ENCODE measurements at regions not wholly inside any gene's neighbourhood (a gene's known extent, or its start where the extent isn't known, plus 50 kb on each side); places are given as distances from the start of the nearest gene placed in this dataset.
A peak's percentile ranks its signal among the peaks of the same experiment; 100 is the strongest.

- peak in 1 of 2 donors; percentile 6 for DNase-seq (ENCODE audit: low read depth in 2 of 2)
- Histone ChIP-seq H3K9me3 (ENCODE audit: control insufficient read depth, insufficient read depth, low read depth, low read length) (no peaks in the 10 kb centered on the region), H3K4me2 (ENCODE audit: extremely low read depth, insufficient read depth, low read length) (no peak overlapping the region), H3K27me3 (ENCODE audit: control insufficient read depth, insufficient read depth, low read length) (no peaks in the 10 kb centered on the region), H3K4me3 (replicated peaks in 1 of 4; ENCODE audit: control extremely low read depth in 1 of 4, insufficient read depth in 1 of 4, low read depth in 3 of 4, low read length in 4 of 4) (no peak overlapping the region), H3K36me3 (ENCODE audit: control insufficient read depth, insufficient read depth, low read length) (no peaks in the 10 kb centered on the region), H3K9ac (ENCODE audit: insufficient read depth, low read length) (no peak overlapping the region), H3K4me1 (ENCODE audit: control insufficient read depth, extremely low read depth, insufficient read depth, low read length) (no peaks in the 10 kb centered on the region), H2AFZ (ENCODE audit: low read length) (no peak overlapping the region), H3K27ac (ENCODE audit: insufficient read depth, low read length) (no peak overlapping the region), H3K79me2 (ENCODE audit: control insufficient read depth, insufficient read depth, low read length) (no peaks in the 10 kb centered on the region), H4K20me1 (ENCODE audit: control insufficient read depth, extremely low read depth, insufficient read depth, low read length) (no peaks in the 10 kb centered on the region)
- no peak for TF ChIP-seq CTCF (conservative IDR thresholded peaks at IDR 0.05 in 1 of 2, IDR thresholded peaks at IDR 0.05 in 1 of 2; ENCODE audit: low read depth in 1 of 2, low read length in 2 of 2)
- TF ChIP-seq EZH2 (IDR thresholded peaks at IDR 0.05; ENCODE audit: low read length, missing control alignments), result no peak
These were observed 543.7 kb upstream of the CNTNAP5 start for GRCh38 chr2:123481406-123481805.

DNA sequence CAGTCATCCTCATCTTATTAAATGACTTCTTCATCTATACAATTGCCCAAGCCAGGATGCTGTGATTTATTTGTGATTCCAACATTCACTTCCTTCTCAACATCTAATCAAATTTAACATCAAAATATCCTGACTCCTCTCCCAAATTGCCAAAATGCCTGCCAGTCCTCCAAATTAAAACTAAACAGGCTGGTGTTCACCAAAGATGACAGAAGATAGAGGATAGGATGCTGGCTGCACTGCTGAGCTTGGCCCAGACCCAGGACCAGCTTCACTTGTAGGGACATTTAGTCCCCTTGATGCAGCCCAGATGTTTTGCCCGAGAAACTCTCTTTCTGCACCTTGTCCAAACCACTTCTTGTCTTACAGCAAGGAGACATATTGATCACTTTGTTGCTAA, 540.0 kb upstream of the CNTNAP5 start:
- Histone ChIP-seq H2AFZ (ENCODE audit: low read length) (no peak overlapping the region), H3K9ac (ENCODE audit: insufficient read depth, low read length) (no peak overlapping the region), H3K79me2 (ENCODE audit: control insufficient read depth, insufficient read depth, low read length) (no peaks in the 10 kb centered on the region), H4K20me1 (ENCODE audit: control insufficient read depth, extremely low read depth, insufficient read depth, low read length) (no peaks in the 10 kb centered on the region), H3K4me2 (ENCODE audit: extremely low read depth, insufficient read depth, low read length) (no peak overlapping the region), H3K4me3 (replicated peaks in 1 of 4; ENCODE audit: control extremely low read depth in 1 of 4, insufficient read depth in 1 of 4, low read depth in 3 of 4, low read length in 4 of 4) (no peak overlapping the region), H3K27me3 (ENCODE audit: control insufficient read depth, insufficient read depth, low read length) (no peaks in the 10 kb centered on the region), H3K27ac (ENCODE audit: insufficient read depth, low read length) (no peak overlapping the region), H3K4me1 (ENCODE audit: control insufficient read depth, extremely low read depth, insufficient read depth, low read length) (no peaks in the 10 kb centered on the region), H3K9me3 (ENCODE audit: control insufficient read depth, insufficient read depth, low read depth, low read length) (no peaks in the 10 kb centered on the region), H3K36me3 (ENCODE audit: control insufficient read depth, insufficient read depth, low read length) (no peaks in the 10 kb centered on the region)
- TF ChIP-seq EZH2 (IDR thresholded peaks at IDR 0.05; ENCODE audit: low read length, missing control alignments) (no peak), CTCF (conservative IDR thresholded peaks at IDR 0.05 in 1 of 2, IDR thresholded peaks at IDR 0.05 in 1 of 2; ENCODE audit: low read depth in 1 of 2, low read length in 2 of 2) (no peak)
- no peak for DNase-seq (ENCODE audit: low read depth in 2 of 2)

- Histone ChIP-seq H3K36me3 (ENCODE audit: control insufficient read depth, insufficient read depth, low read length) (no peaks in the 10 kb centered on the region), H4K20me1 (ENCODE audit: control insufficient read depth, extremely low read depth, insufficient read depth, low read length) (no peaks in the 10 kb centered on the region), H3K27me3 (ENCODE audit: control insufficient read depth, insufficient read depth, low read length) (no peaks in the 10 kb centered on the region)
These were observed 531.4 kb upstream of the CNTNAP5 start for GRCh38 chr2:123493687-123494086.

More at GRCh38 chr2:123493687-123494086, 531.4 kb upstream of the CNTNAP5 start:
- Histone ChIP-seq H3K9me3 (ENCODE audit: control insufficient read depth, insufficient read depth, low read depth, low read length) (no peaks in the 10 kb centered on the region), H3K4me2 (ENCODE audit: extremely low read depth, insufficient read depth, low read length) (no peak overlapping the region), H2AFZ (ENCODE audit: low read length) (no peak overlapping the region), H3K4me1 (ENCODE audit: control insufficient read depth, extremely low read depth, insufficient read depth, low read length) (no peaks in the 10 kb centered on the region), H3K4me3 (replicated peaks in 1 of 4; ENCODE audit: control extremely low read depth in 1 of 4, insufficient read depth in 1 of 4, low read depth in 3 of 4, low read length in 4 of 4) (no peak overlapping the region), H3K27ac (ENCODE audit: insufficient read depth, low read length) (no peak overlapping the region), H3K9ac (ENCODE audit: insufficient read depth, low read length) (no peak overlapping the region), H3K79me2 (ENCODE audit: control insufficient read depth, insufficient read depth, low read length) (no peaks in the 10 kb centered on the region)
- DNase-seq (ENCODE audit: low read depth in 2 of 2), result no peak
- TF ChIP-seq EZH2 (IDR thresholded peaks at IDR 0.05; ENCODE audit: low read length, missing control alignments) (no peak), CTCF (conservative IDR thresholded peaks at IDR 0.05 in 1 of 2, IDR thresholded peaks at IDR 0.05 in 1 of 2; ENCODE audit: low read depth in 1 of 2, low read length in 2 of 2) (no peak)
